NCI-H2196 treated with DMSO at 0.1 percent for 48 hours (cell line): ENCODE measurements at regions not wholly inside any gene's neighbourhood (a gene's known extent, or its start where the extent isn't known, plus 50 kb on each side); places are given as distances from the start of the nearest gene placed in this dataset.

Source experiments
- DNase-seq: peaks from one replicate; lab custom pipeline; 2025; ENCODE audit not compliant: unreplicated experiment; lab: John Stamatoyannopoulos, UW

DNA sequence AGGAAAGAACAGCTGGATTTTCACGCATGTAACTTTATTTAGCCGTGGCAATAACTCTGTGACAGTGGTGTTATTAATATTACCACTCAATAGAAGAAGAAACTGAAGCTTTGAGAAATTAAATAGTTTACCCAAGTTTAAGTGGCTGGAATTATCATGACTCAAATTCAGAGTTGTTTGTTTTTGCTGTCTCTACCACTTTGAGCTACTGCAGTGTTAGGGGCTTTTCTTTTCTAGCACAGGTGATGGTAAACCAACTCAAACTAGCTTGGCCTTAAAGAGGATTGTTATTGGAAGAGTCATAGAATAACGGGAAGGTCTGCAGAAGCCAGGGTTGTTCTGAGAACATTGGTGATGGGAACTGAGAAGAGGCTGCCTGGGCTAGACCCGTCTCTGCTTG lies 66.0 kb upstream of the PREP start:
- DNase-seq: no peak

DNA sequence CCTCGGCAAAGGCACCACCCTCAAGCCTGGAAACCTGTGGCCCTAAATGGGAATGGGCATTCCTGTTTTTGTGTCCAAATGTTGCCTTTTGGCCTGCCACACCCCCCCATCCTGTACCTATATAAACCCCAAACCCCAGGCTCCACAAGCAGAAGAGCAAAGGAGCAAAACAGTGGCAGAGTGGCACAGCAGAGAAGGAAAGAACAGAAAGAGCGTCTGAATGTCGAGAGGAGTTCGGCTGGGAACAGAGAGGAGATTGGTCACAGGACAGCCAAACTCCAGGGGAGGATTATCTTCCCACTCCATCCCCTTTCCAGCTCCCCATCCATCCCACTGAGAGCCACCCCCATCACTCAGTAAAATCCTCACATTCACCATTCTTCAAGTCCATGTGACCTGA lies 58.0 kb upstream of the PREP start:
- DNase-seq: no peak

GRCh38 chr6:105459864-105460263 lies 57.0 kb upstream of the PREP start:
- no peak for DNase-seq

DNA sequence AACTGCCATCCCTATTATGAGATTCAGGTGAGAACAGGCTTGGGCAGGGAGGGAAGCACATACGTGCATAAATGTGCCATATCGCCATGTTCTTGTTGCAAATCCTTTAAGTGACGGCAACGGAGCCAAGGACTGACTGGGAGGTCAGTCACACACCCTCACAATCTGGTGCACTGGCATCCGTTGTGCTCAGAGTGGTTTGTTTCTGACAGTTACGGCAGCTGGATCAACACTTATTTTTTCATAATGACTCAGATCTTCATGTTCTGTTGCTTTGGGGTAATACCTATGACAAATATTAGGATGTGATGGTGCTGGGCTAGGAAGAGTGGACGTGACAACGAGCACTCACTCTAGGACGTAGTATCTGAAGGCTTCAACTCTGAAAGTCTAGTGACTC lies 56.2 kb upstream of the PREP start:
- DNase-seq: no peak

GRCh38 chr6:105458551-105458950 lies 55.7 kb upstream of the PREP start:
- DNase-seq: no peak

GRCh38 chr6:105458084-105458483 lies 55.2 kb upstream of the PREP start:
- DNase-seq: no peak

GRCh38 chr6:105453968-105454367 lies 51.1 kb upstream of the PREP start:
- no peak for DNase-seq

GRCh38 chr6:105452924-105453756 lies 50.3 kb upstream of the PREP start:
- no peak for DNase-seq
